22Rv1 (cell line): ENCODE measurements at regions not wholly inside any gene's neighbourhood (a gene's known extent, or its start where the extent isn't known, plus 50 kb on each side); places are given as distances from the start of the nearest gene placed in this dataset.

Source experiments
- CTCF ChIP-seq: fragments of 450-650 bp; IDR thresholded peaks from 2 replicates; pipeline ENCODE4 v1.5.1; 2017; ENCODE audit warnings: mild to moderate bottlenecking
- ZFX ChIP-seq: fragments of 450-650 bp; IDR thresholded peaks from 2 replicates; pipeline ENCODE4 v1.6.1; 2017; ENCODE audit warnings: antibody characterized with exemption, borderline replicate concordance

GRCh38 chr1:2908561-2908960 lies 107.1 kb upstream of the TTC34 start:
- TF ChIP-seq CTCF, result no peak
- TF ChIP-seq ZFX, result no peak
